HEK293 (cell line): ENCODE measurements at regions not wholly inside any gene's neighbourhood (a gene's known extent, or its start where the extent isn't known, plus 50 kb on each side); places are given as distances from the start of the nearest gene placed in this dataset.

Source experiments
- CTCF ChIA-PET: fragments of 350-600 bp; formaldehyde crosslinking; extraction: SDS; loops from one replicate; lab custom pipeline; 2021; ENCODE audit warnings: antibody characterized with exemption; lab: Yijun Ruan, JAX
- POLR2A ChIA-PET: fragments of 300-600 bp; formaldehyde crosslinking; extraction: SDS; loops from one replicate; lab custom pipeline; 2020; ENCODE audit warnings: antibody characterized with exemption, inconsistent platforms; lab: Yijun Ruan, JAX
- H3K27ac ChIP-seq: fragments of 200-500 bp; sonication (Bioruptor generic); 2 replicates; pipeline ENCODE4 v1.5.1; 2014; ENCODE audit warnings: low read depth, low read length, control low read depth, inconsistent platforms; ENCODE audit errors: extremely low read depth
- H3K36me3 ChIP-seq, 2 experiments: fragments of 200-500 bp in 1 of 2; sonication (Bioruptor generic) in 1 of 2; 1 replicate in 1 of 2; 2 replicates in 1 of 2; pipeline ENCODE4 v1.5.1; 2014 to 2017; ENCODE audit warnings: inconsistent platforms in 2 of 2, low read length in 2 of 2; ENCODE audit not compliant: control insufficient read depth in 2 of 2, insufficient read depth in 1 of 2
- H3K4me1 ChIP-seq: fragments of 200-500 bp; sonication (Bioruptor generic); 2 replicates; pipeline ENCODE4 v1.5.1; 2014; ENCODE audit warnings: mild to moderate bottlenecking, low read length, inconsistent platforms; ENCODE audit not compliant: control insufficient read depth, insufficient read depth
- H3K4me3 ChIP-seq: 2 replicates; pipeline ENCODE4 v1.5.1; 2011; ENCODE audit warnings: low read depth, mild to moderate bottlenecking, control low read depth, low read length, moderate library complexity
- H3K9me3 ChIP-seq: fragments of 200-500 bp; sonication (Bioruptor generic); 2 replicates; pipeline ENCODE4 v1.5.1; 2014; ENCODE audit warnings: low read depth, low read length, inconsistent platforms; ENCODE audit not compliant: control insufficient read depth, insufficient read depth
- ATF2 ChIP-seq: fragments of 450-650 bp; formaldehyde crosslinking; IDR thresholded peaks from 2 replicates; pipeline ENCODE4 v1.5.1; 2016; ENCODE audit warnings: missing biosample characterization, missing genetic modification characterization, low read depth
- FEZF1 ChIP-seq: fragments of 450-650 bp; formaldehyde crosslinking; IDR thresholded peaks from 2 replicates; pipeline ENCODE4 v1.5.1; 2016; ENCODE audit warnings: missing biosample characterization, missing genetic modification characterization
- GLIS1 ChIP-seq: fragments of 450-650 bp; formaldehyde crosslinking; IDR thresholded peaks from 2 replicates; pipeline ENCODE4 v1.5.1; 2016; ENCODE audit warnings: missing biosample characterization, missing genetic modification characterization
- HIC1 ChIP-seq: fragments of 450-650 bp; formaldehyde crosslinking; IDR thresholded peaks from 2 replicates; pipeline ENCODE4 v1.5.1; 2016; ENCODE audit warnings: missing biosample characterization, missing genetic modification characterization
- MYNN ChIP-seq: fragments of 450-650 bp; formaldehyde crosslinking; IDR thresholded peaks from 2 replicates; pipeline ENCODE4 v1.5.1; 2016; ENCODE audit warnings: missing biosample characterization, missing genetic modification characterization, borderline replicate concordance
- SP2 ChIP-seq: fragments of 450-650 bp; formaldehyde crosslinking; IDR thresholded peaks from 2 replicates; pipeline ENCODE4 v1.5.1; 2016; ENCODE audit warnings: missing biosample characterization, missing genetic modification characterization
- ZBTB44 ChIP-seq: fragments of 450-650 bp; IDR thresholded peaks from 2 replicates; pipeline ENCODE4 v1.5.1; 2018; ENCODE audit warnings: missing biosample characterization, mild to moderate bottlenecking, missing genetic modification characterization
- ZBTB6 ChIP-seq: fragments of 450-650 bp; formaldehyde crosslinking; IDR thresholded peaks from 2 replicates; pipeline ENCODE4 v1.5.1; 2017; ENCODE audit warnings: missing biosample characterization, missing genetic modification characterization
- ZNF10 ChIP-seq: fragments of 450-650 bp; formaldehyde crosslinking; IDR thresholded peaks from 2 replicates; pipeline ENCODE4 v1.5.1; 2017; ENCODE audit warnings: missing biosample characterization, missing genetic modification characterization
- ZNF132 ChIP-seq: fragments of 450-650 bp; formaldehyde crosslinking; IDR thresholded peaks from 2 replicates; pipeline ENCODE4 v1.5.1; 2017; ENCODE audit warnings: missing biosample characterization, missing genetic modification characterization, borderline replicate concordance
- ZNF157 ChIP-seq: fragments of 450-650 bp; formaldehyde crosslinking; IDR thresholded peaks from 2 replicates; pipeline ENCODE4 v1.5.1; 2016; ENCODE audit warnings: missing biosample characterization, missing genetic modification characterization
- ZNF16 ChIP-seq: fragments of 450-650 bp; formaldehyde crosslinking; IDR thresholded peaks from 2 replicates; pipeline ENCODE4 v1.5.1; 2016; ENCODE audit warnings: low read depth, missing biosample characterization, missing genetic modification characterization
- ZNF184 ChIP-seq: fragments of 450-650 bp; IDR thresholded peaks from 2 replicates; pipeline ENCODE4 v1.5.1; 2018; ENCODE audit warnings: missing biosample characterization, mild to moderate bottlenecking, missing genetic modification characterization
- ZNF19 ChIP-seq: fragments of 450-650 bp; formaldehyde crosslinking; IDR thresholded peaks from 2 replicates; pipeline ENCODE4; 2016; ENCODE audit warnings: missing biosample characterization, missing genetic modification characterization, low read depth
- ZNF214 ChIP-seq: fragments of 450-650 bp; formaldehyde crosslinking; IDR thresholded peaks from 2 replicates; pipeline ENCODE4 v1.5.1; 2017; ENCODE audit warnings: missing biosample characterization, mild to moderate bottlenecking, missing genetic modification characterization, borderline replicate concordance
- ZNF335 ChIP-seq: fragments of 450-650 bp; formaldehyde crosslinking; conservative IDR thresholded peaks from 2 replicates; pipeline ENCODE4 v1.5.1; 2016; ENCODE audit warnings: missing biosample characterization, missing genetic modification characterization
- ZNF391 ChIP-seq: fragments of 450-650 bp; formaldehyde crosslinking; IDR thresholded peaks from 2 replicates; pipeline ENCODE4 v1.5.1; 2016; ENCODE audit warnings: low read depth, missing biosample characterization, missing genetic modification characterization, borderline replicate concordance
- ZNF449 ChIP-seq: fragments of 450-650 bp; formaldehyde crosslinking; IDR thresholded peaks from 2 replicates; pipeline ENCODE4 v1.5.1; 2017; ENCODE audit warnings: missing biosample characterization, mild to moderate bottlenecking, missing genetic modification characterization, moderate library complexity
- ZNF521 ChIP-seq: fragments of 450-650 bp; formaldehyde crosslinking; IDR thresholded peaks from 2 replicates; pipeline ENCODE4 v1.5.1; 2017; ENCODE audit warnings: missing biosample characterization, mild to moderate bottlenecking, missing genetic modification characterization
- ZNF600 ChIP-seq: fragments of 450-650 bp; formaldehyde crosslinking; IDR thresholded peaks from 2 replicates; pipeline ENCODE4 v1.5.1; 2016; ENCODE audit warnings: missing biosample characterization, missing genetic modification characterization
- ZNF677 ChIP-seq: fragments of 450-650 bp; IDR thresholded peaks from 2 replicates; pipeline ENCODE4 v1.5.0; 2018; ENCODE audit warnings: missing biosample characterization, mild to moderate bottlenecking, missing genetic modification characterization, moderate library complexity
- ZNF747 ChIP-seq: fragments of 450-650 bp; formaldehyde crosslinking; IDR thresholded peaks from 2 replicates; pipeline ENCODE4 v1.5.1; 2016; ENCODE audit warnings: missing biosample characterization, missing genetic modification characterization
- ZNF837 ChIP-seq: fragments of 450-650 bp; formaldehyde crosslinking; IDR thresholded peaks from 2 replicates; pipeline ENCODE4 v1.5.1; 2016; ENCODE audit warnings: missing biosample characterization, missing genetic modification characterization
- ZNF843 ChIP-seq: fragments of 450-650 bp; formaldehyde crosslinking; IDR thresholded peaks from 2 replicates; pipeline ENCODE4 v1.5.1; 2016; ENCODE audit warnings: missing biosample characterization, missing genetic modification characterization
- ZSCAN23 ChIP-seq: fragments of 450-650 bp; formaldehyde crosslinking; IDR thresholded peaks from 2 replicates; pipeline ENCODE4 v1.5.1; 2016; ENCODE audit warnings: missing biosample characterization, missing genetic modification characterization

- no peaks in the 10 kb centered on the region for H3K4me1 ChIP-seq
- no peaks in the 10 kb centered on the region for H3K36me3 ChIP-seq
- H3K4me3 ChIP-seq, result no peak overlapping the region
- CTCF ChIA-PET, result interaction anchor here (0.6 kb wide), 1 partner anchor 1231 kb away, joined by 3 read pairs; no protein-coding TSS in a partner anchor
- H3K9me3 ChIP-seq, result no peaks in the 10 kb centered on the region
- POLR2A ChIA-PET, result interaction anchor here (0.7 kb wide), 1 partner anchor 224 kb away, joined by 3 read pairs; no protein-coding TSS in a partner anchor
- H3K27ac ChIP-seq, result no peak overlapping the region
- TF ChIP-seq FEZF1 (tag by site-specific recombination), result no peak
- no peak for TF ChIP-seq ZNF837 (tag by site-specific recombination)
- no peak for TF ChIP-seq ZNF184 (tag by site-specific recombination)
- TF ChIP-seq ZNF10, result no peak
- TF ChIP-seq ZNF335 (tag by site-specific recombination), result no peak
- no peak for TF ChIP-seq ZNF600 (tag by site-specific recombination)
- TF ChIP-seq ZNF747 (tag by site-specific recombination), result no peak
- no peak for TF ChIP-seq ZNF677 (tag by site-specific recombination)
- TF ChIP-seq ZBTB44, result no peak
- no peak for TF ChIP-seq ZNF157 (tag by site-specific recombination)
- TF ChIP-seq ZNF521 (tag by site-specific recombination), result no peak
- no peak for TF ChIP-seq ZNF391 (tag by site-specific recombination)
- no peak for TF ChIP-seq HIC1
- no peak for TF ChIP-seq ZNF214 (tag by site-specific recombination)
- TF ChIP-seq ZNF19 (tag by site-specific recombination), result no peak
- no peak for TF ChIP-seq ZNF16 (tag by site-specific recombination)
- no peak for TF ChIP-seq MYNN (tag by site-specific recombination)
Measured at GRCh38 chr18:2192562-2192961, 378.7 kb downstream of the METTL4 start.

- no peak overlapping the region for H3K4me3 ChIP-seq
- CTCF ChIA-PET, result no interaction called here
Measured at GRCh38 chr18:2197946-2198345, 373.4 kb downstream of the METTL4 start.

GRCh38 chr18:2199060-2199459 lies 372.2 kb downstream of the METTL4 start:
- H3K27ac ChIP-seq, result no peak overlapping the region
- ChIA-PET POLR2A (no interaction called here), CTCF (no interaction called here)
- TF ChIP-seq ZNF214 (tag by site-specific recombination) (no peak), ZBTB6 (no peak), ZNF16 (tag by site-specific recombination) (no peak), SP2 (tag by site-specific recombination) (no peak), ZNF449 (tag by site-specific recombination) (no peak), ZSCAN23 (tag by site-specific recombination) (no peak), ZNF132 (tag by site-specific recombination) (no peak), ATF2 (tag by site-specific recombination) (no peak), MYNN (tag by site-specific recombination) (no peak), ZNF843 (tag by site-specific recombination) (no peak)
- H3K9me3 ChIP-seq, result no peaks in the 10 kb centered on the region
- no peaks in the 10 kb centered on the region for H3K4me1 ChIP-seq
- no peak overlapping the region for H3K4me3 ChIP-seq
- no peaks in the 10 kb centered on the region for H3K36me3 ChIP-seq

More at GRCh38 chr18:2197946-2198345, 373.4 kb downstream of the METTL4 start:
- TF ChIP-seq ZNF16 (tag by site-specific recombination), result no peak
- TF ChIP-seq GLIS1, result no peak
- Histone ChIP-seq H3K4me1 (no peaks in the 10 kb centered on the region), H3K36me3 (no peaks in the 10 kb centered on the region), H3K27ac (no peak overlapping the region), H3K9me3 (no peaks in the 10 kb centered on the region)
- POLR2A ChIA-PET, result no interaction called here
